Stimulated activated naive B cell treated with anti-CD40 and anti-IgM and Interleukin-4, amounts not matched to agents 10 μg/mL and 1 μg/mL and 100 μg/mL, for 72 hours (primary cell): ENCODE measurements at regions not wholly inside any gene's neighbourhood (a gene's known extent, or its start where the extent isn't known, plus 50 kb on each side); places are given as distances from the start of the nearest gene placed in this dataset.
A peak's percentile ranks its signal among the peaks of the same experiment; 100 is the strongest.
"Not testable (repeated sequence)": the region's sequence is repeated elsewhere in the genome, so short reads cannot be mapped to it uniquely, and the experiment has no call there.

Experiments used
- ATAC-seq, 2 donors: fragments of 150-1000 bp; cut with Tn5 transposase; replicated peaks; 2 replicates each; pipeline ENCODE4 v1.10.0; 2021; ENCODE audit warnings: moderate library complexity in 1 of 2
- DNase-seq: peaks from one replicate; pipeline ENCODE4 v3.0.0; 2021
- H3K27ac Mint-ChIP-seq: one replicate; pipeline ENCODE4 v1.8.0; 2022; ENCODE audit warnings: mild to moderate bottlenecking, mixed read lengths
- H3K27me3 Mint-ChIP-seq, 2 donors: one replicate each; pipeline ENCODE4 v1.8.0; 2022; ENCODE audit warnings: mixed read lengths in 2 of 2
- H3K36me3 Mint-ChIP-seq, 2 donors: one replicate each; pipeline ENCODE4 v1.8.0; 2022; ENCODE audit warnings: mixed read lengths in 2 of 2, mild to moderate bottlenecking in 1 of 2
- H3K4me1 Mint-ChIP-seq, 2 donors: one replicate each; pipeline ENCODE4 v1.8.0; 2022; ENCODE audit warnings: mixed read lengths in 2 of 2, mild to moderate bottlenecking in 1 of 2
- H3K4me3 Mint-ChIP-seq, 2 donors: one replicate each; pipeline ENCODE4 v1.8.0; 2022; ENCODE audit warnings: mild to moderate bottlenecking in 2 of 2, mixed read lengths in 2 of 2, moderate library complexity in 1 of 2
- H3K9me3 Mint-ChIP-seq, 2 donors: one replicate each; pipeline ENCODE4 v1.8.0; 2022; ENCODE audit warnings: mixed read lengths in 2 of 2, mild to moderate bottlenecking in 1 of 2

DNA sequence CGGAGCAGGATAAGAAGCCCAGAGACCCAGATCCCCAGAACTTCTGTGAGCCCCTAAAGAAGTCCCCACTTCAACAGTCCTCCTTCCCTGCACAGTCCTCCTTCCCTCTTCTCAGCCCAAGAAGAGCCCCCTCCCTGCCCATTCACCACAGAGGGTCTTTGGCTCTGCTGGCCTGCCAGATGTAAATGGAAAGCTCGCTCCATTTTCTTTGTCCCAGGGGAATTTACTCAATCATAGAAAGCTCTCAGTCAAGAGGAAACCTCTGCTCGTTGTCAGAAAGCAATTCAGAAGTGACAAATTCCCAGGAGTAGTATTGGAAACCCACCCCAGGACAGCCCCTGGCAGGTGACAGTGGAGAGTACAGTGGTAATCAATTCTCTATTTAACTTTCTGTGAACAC, 105.5 kb upstream of the SMAD3 start:
- H3K27ac Mint-ChIP-seq: peak overlapping the region; percentile 67
- no peaks in the 10 kb centered on the region for H3K9me3 Mint-ChIP-seq
- no peak overlapping the region for H3K4me3 Mint-ChIP-seq
- no peaks in the 10 kb centered on the region for H3K27me3 Mint-ChIP-seq
- peaks cover 15 to 17% of the 10 kb centered on the region in 2 donors for H3K4me1 Mint-ChIP-seq
- no peaks in the 10 kb centered on the region for H3K36me3 Mint-ChIP-seq
- ATAC-seq (no peak), DNase-seq (no peak)

- no peak for DNase-seq
- H3K27ac Mint-ChIP-seq: no peak overlapping the region
- peaks cover 15 to 17% of the 10 kb centered on the region in 2 donors for H3K4me1 Mint-ChIP-seq
- H3K9me3 Mint-ChIP-seq: no peaks in the 10 kb centered on the region
- no peak overlapping the region for H3K4me3 Mint-ChIP-seq
- no peaks in the 10 kb centered on the region for H3K27me3 Mint-ChIP-seq
- H3K36me3 Mint-ChIP-seq: no peaks in the 10 kb centered on the region
- ATAC-seq: no peak
These were observed 104.9 kb upstream of the SMAD3 start for GRCh38 chr15:66960519-66960918.

DNA sequence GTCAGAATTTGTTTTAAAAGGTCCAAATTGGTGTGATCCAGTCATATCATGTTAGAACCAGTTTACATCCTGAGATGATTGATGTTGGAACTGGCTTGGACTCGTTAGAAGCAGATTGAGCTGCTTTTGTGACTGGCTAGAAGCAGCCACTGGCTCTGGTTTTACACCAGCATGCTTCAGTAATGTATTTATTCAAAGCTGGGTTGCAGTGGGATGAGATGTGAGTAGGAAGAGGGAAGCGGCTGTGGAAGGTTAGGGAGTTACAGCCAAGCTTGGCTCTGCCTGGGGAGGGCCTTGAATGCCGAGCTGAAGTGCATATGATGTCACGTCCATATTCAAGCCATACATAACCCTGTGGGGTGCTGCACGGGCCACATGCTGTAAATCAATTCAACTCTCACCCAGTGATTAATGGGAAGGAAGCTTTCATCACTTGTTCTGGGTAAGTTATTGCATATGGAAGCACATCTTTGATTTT, 104.0 kb upstream of the SMAD3 start:
- H3K4me1 Mint-ChIP-seq: peaks cover 14 to 17% of the 10 kb centered on the region in 2 donors
- no peak overlapping the region for H3K27ac Mint-ChIP-seq
- no peak for ATAC-seq
- DNase-seq: no peak
- no peak overlapping the region for H3K4me3 Mint-ChIP-seq
- H3K9me3 Mint-ChIP-seq: no peaks in the 10 kb centered on the region
- H3K27me3 Mint-ChIP-seq: no peaks in the 10 kb centered on the region
- no peaks in the 10 kb centered on the region for H3K36me3 Mint-ChIP-seq

DNA sequence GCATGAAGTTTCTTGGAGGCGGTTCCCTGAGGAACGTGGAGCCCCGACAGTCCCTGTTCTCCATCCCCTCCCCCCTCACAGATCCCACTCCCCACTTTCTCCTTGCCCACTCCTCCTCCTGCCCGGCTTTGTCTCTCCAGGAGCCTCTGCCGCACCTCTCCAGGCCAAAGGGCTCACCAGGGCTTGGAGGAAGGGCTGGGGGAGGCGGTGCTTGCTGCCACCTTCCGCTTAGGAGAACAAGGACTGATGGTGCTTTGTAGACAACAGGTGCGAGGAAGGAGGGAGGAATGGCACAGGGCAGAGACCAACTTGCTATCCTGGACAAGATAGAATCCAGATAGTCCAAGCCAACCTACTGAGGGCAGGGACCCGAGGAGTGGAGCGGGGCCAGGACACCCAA, 103.5 kb upstream of the SMAD3 start:
- Mint-ChIP-seq H3K4me3 (no peak overlapping the region), H3K9me3 (no peaks in the 10 kb centered on the region), H3K27me3 (no peaks in the 10 kb centered on the region), H3K4me1 (peaks cover 10 to 14% of the 10 kb centered on the region in 2 donors), H3K27ac (no peak overlapping the region), H3K36me3 (no peaks in the 10 kb centered on the region)
- DNase-seq: no peak
- ATAC-seq: no peak

DNA sequence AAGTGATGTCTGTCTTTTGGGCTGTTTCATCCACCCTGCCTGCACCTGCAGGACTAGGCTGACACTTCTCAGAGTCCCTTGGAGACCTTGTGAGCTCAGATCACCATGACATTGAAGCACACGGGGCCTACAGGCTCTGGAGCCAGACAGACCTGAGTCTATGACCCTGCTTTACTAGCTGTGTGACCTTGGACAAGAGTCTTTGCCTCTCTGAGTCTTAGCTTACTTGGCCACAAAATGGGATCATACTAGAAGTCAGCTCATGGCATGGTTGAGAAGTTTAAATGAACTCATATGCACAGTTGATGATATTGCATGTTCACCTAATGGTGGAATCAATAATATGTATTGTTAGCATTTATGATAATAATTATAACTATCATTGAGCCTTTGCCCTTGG, 102.9 kb upstream of the SMAD3 start:
- no peak for DNase-seq
- no peak overlapping the region for H3K27ac Mint-ChIP-seq
- peaks cover 8 to 10% of the 10 kb centered on the region in 2 donors for H3K4me1 Mint-ChIP-seq
- ATAC-seq: no peak
- no peak overlapping the region for H3K4me3 Mint-ChIP-seq
- no peaks in the 10 kb centered on the region for H3K9me3 Mint-ChIP-seq
- H3K27me3 Mint-ChIP-seq: no peaks in the 10 kb centered on the region
- H3K36me3 Mint-ChIP-seq: no peaks in the 10 kb centered on the region

- no peaks in the 10 kb centered on the region for H3K27me3 Mint-ChIP-seq
- DNase-seq (no peak), ATAC-seq (no peak)
- no peak overlapping the region for H3K27ac Mint-ChIP-seq
- no peak overlapping the region for H3K4me3 Mint-ChIP-seq
- peaks cover 7 to 9% of the 10 kb centered on the region in 2 donors for H3K4me1 Mint-ChIP-seq
- no peaks in the 10 kb centered on the region for H3K9me3 Mint-ChIP-seq
- no peaks in the 10 kb centered on the region for H3K36me3 Mint-ChIP-seq
These were observed 102.3 kb upstream of the SMAD3 start for GRCh38 chr15:66963084-66963483.

- Mint-ChIP-seq H3K27ac (no peak overlapping the region), H3K9me3 (no peaks in the 10 kb centered on the region)
These were observed 101.7 kb upstream of the SMAD3 start for GRCh38 chr15:66963710-66964109.

GRCh38 chr15:66964111-66964738, 101.2 kb upstream of the SMAD3 start:
- Mint-ChIP-seq H3K27ac (no peak overlapping the region), H3K4me3 (no peak overlapping the region), H3K9me3 (no peaks in the 10 kb centered on the region), H3K27me3 (no peaks in the 10 kb centered on the region), H3K36me3 (no peaks in the 10 kb centered on the region), H3K4me1 (peaks cover 7% of the 10 kb centered on the region in 2 donors)
- DNase-seq: no peak
- no peak for ATAC-seq

More at GRCh38 chr15:66963710-66964109, 101.7 kb upstream of the SMAD3 start:
- Mint-ChIP-seq H3K4me3 (no peak overlapping the region), H3K36me3 (no peaks in the 10 kb centered on the region), H3K27me3 (no peaks in the 10 kb centered on the region), H3K4me1 (peaks cover 7% of the 10 kb centered on the region in 2 donors)
- DNase-seq: no peak
- no peak for ATAC-seq

- no peaks in the 10 kb centered on the region for H3K9me3 Mint-ChIP-seq
- peaks cover 3 to 5% of the 10 kb centered on the region in 2 donors for H3K4me1 Mint-ChIP-seq
- no peaks in the 10 kb centered on the region for H3K27me3 Mint-ChIP-seq
- H3K27ac Mint-ChIP-seq: no peak overlapping the region
- no peak overlapping the region for H3K4me3 Mint-ChIP-seq
- H3K36me3 Mint-ChIP-seq: no peaks in the 10 kb centered on the region
- DNase-seq (no peak), ATAC-seq (no peak)
These were observed 100.6 kb upstream of the SMAD3 start for GRCh38 chr15:66964791-66965190.

GRCh38 chr15:66965201-66965900, 100.1 kb upstream of the SMAD3 start:
- Mint-ChIP-seq H3K4me3 (no peak overlapping the region), H3K4me1 (peaks cover 0 to 4% of the 10 kb centered on the region in 2 donors), H3K27me3 (no peaks in the 10 kb centered on the region), H3K36me3 (no peaks in the 10 kb centered on the region), H3K9me3 (no peaks in the 10 kb centered on the region), H3K27ac (no peak overlapping the region)
- ATAC-seq (no peak), DNase-seq (no peak)

- Mint-ChIP-seq H3K27ac (no peak overlapping the region), H3K4me3 (no peak overlapping the region), H3K36me3 (no peaks in the 10 kb centered on the region), H3K27me3 (no peaks in the 10 kb centered on the region), H3K4me1 (peaks cover 0 to 4% of the 10 kb centered on the region in 2 donors), H3K9me3 (no peaks in the 10 kb centered on the region)
- ATAC-seq (no peak), DNase-seq (no peak)
These were observed 99.1 kb upstream of the SMAD3 start for GRCh38 chr15:66966256-66966655.

- Mint-ChIP-seq H3K27me3 (no peaks in the 10 kb centered on the region), H3K27ac (no peak overlapping the region), H3K36me3 (no peaks in the 10 kb centered on the region), H3K4me1 (peaks cover 0 to 4% of the 10 kb centered on the region in 2 donors), H3K4me3 (no peak overlapping the region), H3K9me3 (no peaks in the 10 kb centered on the region)
- no peak for ATAC-seq
- DNase-seq: no peak
These were observed 96.4 kb upstream of the SMAD3 start for GRCh38 chr15:66968806-66969596.

GRCh38 chr15:66974131-66974530, 91.3 kb upstream of the SMAD3 start:
- not testable (repeated sequence) for H3K4me3 Mint-ChIP-seq, H3K27me3 Mint-ChIP-seq, H3K9me3 Mint-ChIP-seq, H3K27ac Mint-ChIP-seq, DNase-seq, H3K4me1 Mint-ChIP-seq, H3K36me3 Mint-ChIP-seq, ATAC-seq

- H3K27ac Mint-ChIP-seq, H3K4me1 Mint-ChIP-seq, ATAC-seq: not testable (repeated sequence)
These were observed 89.2 kb upstream of the SMAD3 start for GRCh38 chr15:66976106-66976640.

More at GRCh38 chr15:66976106-66976640, 89.2 kb upstream of the SMAD3 start:
- not testable (repeated sequence) for H3K9me3 Mint-ChIP-seq, DNase-seq, H3K27me3 Mint-ChIP-seq, H3K36me3 Mint-ChIP-seq, H3K4me3 Mint-ChIP-seq
